Stimulated activated CD8-positive, alpha-beta memory T cell treated with anti-CD3 and anti-CD28 coated beads, Interleukin-15, amount 100 ng/mL, for 1 hour (primary cell): ENCODE measurements at regions not wholly inside any gene's neighbourhood (a gene's known extent, or its start where the extent isn't known, plus 50 kb on each side); places are given as distances from the start of the nearest gene placed in this dataset.

Experiments used
- DNase-seq: peaks from one replicate; pipeline ENCODE4 v3.0.0-alpha.2; 2020; ENCODE audit warnings: low read depth

GRCh38 chr15:69848096-69848495, 249.6 kb downstream of the TLE3 start:
- DNase-seq: no peak

- no peak for DNase-seq
Measured at GRCh38 chr15:69848551-69849231, 249.0 kb downstream of the TLE3 start.

- no peak for DNase-seq
Measured at GRCh38 chr15:69849232-69849610, 248.5 kb downstream of the TLE3 start.

GRCh38 chr15:69852482-69852881, 245.2 kb downstream of the TLE3 start:
- DNase-seq: no peak

- DNase-seq: no peak
Measured at GRCh38 chr15:69852916-69853315, 244.8 kb downstream of the TLE3 start.

- no peak for DNase-seq
Measured at GRCh38 chr15:69853544-69853951, 244.2 kb downstream of the TLE3 start.

GRCh38 chr15:69854001-69854400, 243.7 kb downstream of the TLE3 start:
- no peak for DNase-seq

GRCh38 chr15:69854521-69855181, 243.1 kb downstream of the TLE3 start:
- DNase-seq: no peak

GRCh38 chr15:69855258-69856000, 242.3 kb downstream of the TLE3 start:
- DNase-seq: no peak

- no peak for DNase-seq
Measured at GRCh38 chr15:69857250-69857649, 240.5 kb downstream of the TLE3 start.

- no peak for DNase-seq
Measured at GRCh38 chr15:69857686-69858391, 239.9 kb downstream of the TLE3 start.

GRCh38 chr15:69858456-69858855, 239.3 kb downstream of the TLE3 start:
- DNase-seq: no peak

- no peak for DNase-seq
Measured at GRCh38 chr15:69859866-69860265, 237.9 kb downstream of the TLE3 start.

GRCh38 chr15:69860321-69860720, 237.4 kb downstream of the TLE3 start:
- no peak for DNase-seq

- no peak for DNase-seq
Measured at GRCh38 chr15:69860921-69861320, 236.8 kb downstream of the TLE3 start.

- no peak for DNase-seq
Measured at GRCh38 chr15:69861331-69862171, 236.2 kb downstream of the TLE3 start.

- DNase-seq: no peak
Measured at GRCh38 chr15:69862540-69862939, 235.2 kb downstream of the TLE3 start.

- DNase-seq: no peak
Measured at GRCh38 chr15:69863446-69863845, 234.3 kb downstream of the TLE3 start.

GRCh38 chr15:69865369-69865768, 232.3 kb downstream of the TLE3 start:
- DNase-seq: no peak

- no peak for DNase-seq
Measured at GRCh38 chr15:69868756-69869155, 229.0 kb downstream of the TLE3 start.

- no peak for DNase-seq
Measured at GRCh38 chr15:69869291-69869690, 228.4 kb downstream of the TLE3 start.
